WI38 (cell line): ENCODE measurements at regions not wholly inside any gene's neighbourhood (a gene's known extent, or its start where the extent isn't known, plus 50 kb on each side); places are given as distances from the start of the nearest gene placed in this dataset.

Source experiments
- H3K4me3 ChIP-seq: 2 replicates; pipeline ENCODE4 v1.5.1; 2011; ENCODE audit warnings: low read depth, mild to moderate bottlenecking, control low read depth, low read length
- CTCF ChIP-seq: IDR thresholded peaks from 2 replicates; pipeline ENCODE4 v1.5.1; 2012; ENCODE audit warnings: low read depth, mild to moderate bottlenecking, control low read depth, low read length

- no peak overlapping the region for H3K4me3 ChIP-seq
- no peak for TF ChIP-seq CTCF
Observed at GRCh38 chr6:159443417-159443920, 249.6 kb downstream of the SOD2 start.

GRCh38 chr6:159441704-159441981 is 251.4 kb downstream of the SOD2 start:
- no peak for TF ChIP-seq CTCF
- no peak overlapping the region for H3K4me3 ChIP-seq

GRCh38 chr6:159440911-159441703 is 251.9 kb downstream of the SOD2 start:
- TF ChIP-seq CTCF: no peak
- H3K4me3 ChIP-seq: no peak overlapping the region

- TF ChIP-seq CTCF: no peak
Observed at GRCh38 chr6:159440349-159440748, 252.7 kb downstream of the SOD2 start.

GRCh38 chr6:159439651-159440050 is 253.4 kb downstream of the SOD2 start:
- no peak overlapping the region for H3K4me3 ChIP-seq
- no peak for TF ChIP-seq CTCF

More at GRCh38 chr6:159440349-159440748, 252.7 kb downstream of the SOD2 start:
- no peak overlapping the region for H3K4me3 ChIP-seq

- no peak for TF ChIP-seq CTCF
Observed at GRCh38 chr6:159438106-159438505, 254.9 kb downstream of the SOD2 start.

GRCh38 chr6:159436581-159436980 is 256.5 kb downstream of the SOD2 start:
- no peak for TF ChIP-seq CTCF

More at GRCh38 chr6:159438106-159438505, 254.9 kb downstream of the SOD2 start:
- H3K4me3 ChIP-seq: no peak overlapping the region

More at GRCh38 chr6:159436581-159436980, 256.5 kb downstream of the SOD2 start:
- no peak overlapping the region for H3K4me3 ChIP-seq
